Psoas muscle (tissue), 7 donors: ENCODE measurements at regions not wholly inside any gene's neighbourhood (a gene's known extent, or its start where the extent isn't known, plus 50 kb on each side); places are given as distances from the start of the nearest gene placed in this dataset.

ENCODE experiments used
- ATAC-seq, 4 donors: fragments of 200-7000 bp; cut with Tn5 transposase; one replicate each; pipeline ENCODE4 v1.9.1; 2020; ENCODE audit warnings: moderate library complexity in 3 of 4, mild to moderate bottlenecking in 2 of 4
- DNase-seq, 2 donors: peaks; one replicate each; pipeline ENCODE4 v3.0.0-alpha.2; 2020
- H3K27ac ChIP-seq: fragments of 200-600 bp; one replicate; pipeline ENCODE4 v1.8.0; 2022
- H3K27me3 ChIP-seq, 3 donors: fragments of 200-600 bp in 1 of 3; one replicate each; pipeline versions ENCODE4 v1.6.1 to v1.8.0; 2013 to 2022; ENCODE audit warnings: low read length in 2 of 3, mild to moderate bottlenecking in 2 of 3, moderate library complexity in 1 of 3; ENCODE audit not compliant: insufficient read depth in 3 of 3
- H3K36me3 ChIP-seq, 2 donors: fragments of 200-600 bp in 1 of 2; one replicate each; pipeline versions ENCODE4 v1.6.1 to v1.8.0; 2013 to 2022; ENCODE audit warnings: low read depth in 1 of 2, mild to moderate bottlenecking in 1 of 2, moderate library complexity in 1 of 2; ENCODE audit not compliant: insufficient read depth in 1 of 2
- H3K4me1 ChIP-seq: fragments of 200-600 bp; one replicate; pipeline ENCODE4 v1.8.0; 2022
- H3K4me3 ChIP-seq: fragments of 200-600 bp; one replicate; pipeline ENCODE4 v1.8.0; 2022; ENCODE audit warnings: mild to moderate bottlenecking
- H3K9me3 ChIP-seq: fragments of 200-600 bp; one replicate; pipeline ENCODE4 v1.8.0; 2022
- CTCF ChIP-seq: fragments of 200-600 bp; IDR thresholded peaks from one replicate; pipeline ENCODE4 v1.8.0; 2022; ENCODE audit warnings: antibody characterized with exemption
- WGBS, 3 donors: extraction: QIAGEN DNeasy Blood & Tissue Kit; methylation state at CpG; one replicate each; pipeline versions ENCODE4 v1.1.6 to v1.1.7; 2013; 5-methylcytosine and 5-hydroxymethylcytosine counted together
- intact Hi-C, 2 donors: fragments of 100-400 bp; cut with DNase I; formaldehyde crosslinking; loops; one replicate each; pipeline versions ENCODE4 v1.11.0 to v1.14.2; 2022
- donor health status: healthy with polysubstance abuse.
- donor health status: DM: no; HTN: no; CAD: no; lungs with moderate emphysema.
- donor health status: Bipolar disorder and iron deficiency.
- donor health status: healthy.
- donor health status: DM: yes; HTN: yes; CAD: no.
- donor health status: DM: no; HTN: no; CAD: no.
- donor health status: DM: yes; HTN: yes; CAD: no.

- intact Hi-C loops, result loop anchor here in 1 of 2 donors (5.0 kb wide), 1 partner anchor 358 kb away; no protein-coding TSS in a partner anchor
- ATAC-seq (no peak), DNase-seq (no peak)
- no peak for TF ChIP-seq CTCF
- Histone ChIP-seq H3K27me3 (no peaks in the 10 kb centered on the region), H3K27ac (no peak overlapping the region), H3K4me1 (no peaks in the 10 kb centered on the region), H3K36me3 (no peaks in the 10 kb centered on the region), H3K9me3 (no peaks in the 10 kb centered on the region), H3K4me3 (no peak overlapping the region)
- WGBS, 3 donors, result 70 to 74% (median 71%) methylated on average over 10 of the region's 10 CpGs
Observed at GRCh38 chr12:111295176-111295575, 73.7 kb downstream of the PHETA1 start.

- intact Hi-C loops, result no loop called here
- H3K36me3 ChIP-seq, result no peaks in the 10 kb centered on the region
- ATAC-seq (no peak), DNase-seq (no peak)
- no peaks in the 10 kb centered on the region for H3K4me1 ChIP-seq
- no peaks in the 10 kb centered on the region for H3K9me3 ChIP-seq
- WGBS, 3 donors, result 70 to 73% (median 72%) methylated on average over 20 of the region's 20 CpGs
- TF ChIP-seq CTCF, result no peak
- H3K27me3 ChIP-seq, result no peaks in the 10 kb centered on the region
- H3K4me3 ChIP-seq, result no peak overlapping the region
- no peak overlapping the region for H3K27ac ChIP-seq
Observed at GRCh38 chr12:111293266-111294009, 75.5 kb downstream of the PHETA1 start.

- intact Hi-C loops, result no loop called here
- ATAC-seq (no peak), DNase-seq (no peak)
- H3K36me3 ChIP-seq, result no peaks in the 10 kb centered on the region
- no peaks in the 10 kb centered on the region for H3K4me1 ChIP-seq
- H3K4me3 ChIP-seq, result no peak overlapping the region
- no peak overlapping the region for H3K27ac ChIP-seq
- no peaks in the 10 kb centered on the region for H3K27me3 ChIP-seq
- WGBS, 3 donors, result 88 to 93% (median 90%) methylated on average over 12 of the region's 12 CpGs
- no peak for TF ChIP-seq CTCF
- H3K9me3 ChIP-seq, result no peaks in the 10 kb centered on the region
Observed at GRCh38 chr12:111291357-111291756, 77.5 kb downstream of the PHETA1 start.

GRCh38 chr12:111288771-111289170 is 80.1 kb downstream of the PHETA1 start:
- intact Hi-C loops, result loop anchor here in 1 of 2 donors (1.0 kb wide), 1 partner anchor 18 kb away; no protein-coding TSS in a partner anchor
- no peak for TF ChIP-seq CTCF
- WGBS, 3 donors, result 86 to 89% (median 86%) methylated on average over 10 of the region's 10 CpGs
- ATAC-seq (no peak), DNase-seq (no peak)
- Histone ChIP-seq H3K4me1 (no peaks in the 10 kb centered on the region), H3K4me3 (no peak overlapping the region), H3K27me3 (no peaks in the 10 kb centered on the region), H3K36me3 (no peaks in the 10 kb centered on the region), H3K9me3 (no peaks in the 10 kb centered on the region), H3K27ac (no peak overlapping the region)
